ENCODE measurements at regions not wholly inside any gene's neighbourhood (a gene's known extent, or its start where the extent isn't known, plus 50 kb on each side); places are given as distances from the start of the nearest gene placed in this dataset.
"Not testable (repeated sequence)": the region's sequence is repeated elsewhere in the genome, so short reads cannot be mapped to it uniquely, and the experiment has no call there.

- no peak for DNase-seq
Measured at GRCh38 chr3:102353805-102354204, 81.0 kb upstream of the ZPLD1 start.

- DNase-seq: no peak
Measured at GRCh38 chr3:102354818-102355515, 79.8 kb upstream of the ZPLD1 start.

- no peak for DNase-seq
Measured at GRCh38 chr3:102356506-102356905, 78.3 kb upstream of the ZPLD1 start.

- DNase-seq: not testable (repeated sequence)
Measured at GRCh38 chr3:102357313-102357712, 77.5 kb upstream of the ZPLD1 start.

GRCh38 chr3:102360183-102360860 lies 74.5 kb upstream of the ZPLD1 start:
- DNase-seq: no peak

GRCh38 chr3:102361101-102361500 lies 73.7 kb upstream of the ZPLD1 start:
- no peak for DNase-seq

- not testable (repeated sequence) for DNase-seq
Measured at GRCh38 chr3:102366116-102366515, 68.7 kb upstream of the ZPLD1 start.

GRCh38 chr3:102374863-102375634 lies 59.8 kb upstream of the ZPLD1 start:
- no peak for DNase-seq

GRCh38 chr3:102378216-102378615 lies 56.6 kb upstream of the ZPLD1 start:
- DNase-seq: no peak

GRCh38 chr3:102382201-102382600 lies 52.6 kb upstream of the ZPLD1 start:
- not testable (repeated sequence) for DNase-seq
